ENCODE measurements at regions not wholly inside any gene's neighbourhood (a gene's known extent, or its start where the extent isn't known, plus 50 kb on each side); places are given as distances from the start of the nearest gene placed in this dataset.

- DNase-seq (ENCODE audit: extremely low read depth in 1 of 2, low read depth in 1 of 2): no peak
Observed at GRCh38 chr10:8992009-8992408, 937.5 kb downstream of the GATA3 start.

- DNase-seq (ENCODE audit: extremely low read depth in 1 of 2, low read depth in 1 of 2): no peak
Observed at GRCh38 chr10:8993864-8994263, 939.4 kb downstream of the GATA3 start.

GRCh38 chr10:8998751-8999150 is 944.3 kb downstream of the GATA3 start:
- DNase-seq (ENCODE audit: extremely low read depth in 1 of 2, low read depth in 1 of 2): no peak

DNA sequence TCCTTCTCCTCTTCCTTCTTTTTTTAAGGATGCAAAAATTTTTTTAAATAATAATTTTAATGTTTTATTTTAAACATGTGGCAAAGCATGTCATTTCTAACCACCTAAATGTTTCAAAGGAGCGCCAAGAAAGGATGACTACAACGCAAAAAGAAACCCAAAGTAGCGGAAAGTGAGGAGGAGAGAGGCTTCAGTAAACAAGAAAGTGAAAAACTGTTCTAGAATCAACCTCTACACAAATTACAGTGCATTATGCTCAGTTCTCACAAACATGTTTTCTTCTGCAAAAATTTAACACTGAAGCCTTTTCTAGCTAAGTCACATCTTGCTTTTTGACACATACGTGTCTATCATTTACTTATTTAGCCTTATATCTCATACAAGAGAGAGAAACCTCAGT is 948.6 kb downstream of the GATA3 start:
- DNase-seq (ENCODE audit: extremely low read depth in 1 of 2, low read depth in 1 of 2): no peak

DNA sequence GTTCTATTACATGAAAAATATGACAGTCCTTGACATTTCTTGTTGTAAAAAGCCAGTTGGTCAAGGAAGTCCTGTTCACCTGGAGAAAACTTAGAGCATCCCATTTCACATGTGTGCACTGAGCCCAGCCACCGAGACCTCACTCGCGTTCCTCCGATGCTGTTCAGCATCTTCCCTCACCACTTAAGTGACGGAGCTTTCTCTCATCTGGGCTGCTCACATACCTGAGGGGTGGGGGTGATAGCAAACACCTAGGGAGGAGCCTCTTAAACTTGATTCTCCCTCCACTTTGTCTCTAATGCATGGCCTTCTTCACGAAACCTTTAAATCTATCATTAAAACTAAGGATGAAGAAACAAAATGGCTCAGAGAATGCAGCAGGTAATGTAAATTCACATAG is 950.2 kb downstream of the GATA3 start:
- no peak for DNase-seq (ENCODE audit: extremely low read depth in 1 of 2, low read depth in 1 of 2)

- DNase-seq (ENCODE audit: extremely low read depth in 1 of 2, low read depth in 1 of 2): no peak
Observed at GRCh38 chr10:9009505-9009904, 955.0 kb downstream of the GATA3 start.

- DNase-seq (ENCODE audit: extremely low read depth in 1 of 2, low read depth in 1 of 2): peak in 1 of 2 donors; percentile 9
Observed at GRCh38 chr10:9010093-9010492, 955.6 kb downstream of the GATA3 start.

DNA sequence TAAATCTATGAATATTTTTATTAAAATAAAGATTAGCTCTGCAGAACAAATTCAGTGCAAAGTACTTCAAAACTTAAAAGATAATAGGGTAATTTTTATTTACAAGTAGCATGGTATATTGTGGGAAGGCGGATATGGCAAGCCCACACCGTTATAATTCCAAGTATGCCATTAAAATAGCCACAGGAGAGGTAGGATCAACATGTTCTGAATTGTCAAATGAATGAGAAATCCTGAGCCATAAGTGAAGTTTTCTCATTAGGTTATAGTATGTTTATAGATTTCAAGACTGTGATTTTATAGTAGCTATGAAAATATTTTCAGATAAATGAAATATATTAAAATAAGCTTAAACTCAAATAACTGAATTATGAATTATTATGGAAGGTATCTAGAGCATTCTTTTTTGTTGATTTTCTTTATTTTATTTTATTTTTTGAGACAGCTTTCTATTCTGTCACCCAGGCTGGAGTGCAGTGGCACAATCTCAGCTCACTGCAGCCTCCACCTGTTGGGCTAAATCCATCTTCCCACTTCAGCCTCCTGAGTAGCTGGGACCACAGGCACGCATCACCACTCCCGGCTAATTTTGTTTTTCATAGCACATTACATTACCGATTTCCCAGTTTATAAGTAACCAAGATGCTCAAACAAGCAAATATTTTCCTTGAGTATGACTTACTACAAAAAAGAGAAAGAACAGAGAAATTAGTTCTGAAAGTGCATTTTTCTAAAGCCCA is 956.6 kb downstream of the GATA3 start:
- no peak for DNase-seq (ENCODE audit: extremely low read depth in 1 of 2, low read depth in 1 of 2)

DNA sequence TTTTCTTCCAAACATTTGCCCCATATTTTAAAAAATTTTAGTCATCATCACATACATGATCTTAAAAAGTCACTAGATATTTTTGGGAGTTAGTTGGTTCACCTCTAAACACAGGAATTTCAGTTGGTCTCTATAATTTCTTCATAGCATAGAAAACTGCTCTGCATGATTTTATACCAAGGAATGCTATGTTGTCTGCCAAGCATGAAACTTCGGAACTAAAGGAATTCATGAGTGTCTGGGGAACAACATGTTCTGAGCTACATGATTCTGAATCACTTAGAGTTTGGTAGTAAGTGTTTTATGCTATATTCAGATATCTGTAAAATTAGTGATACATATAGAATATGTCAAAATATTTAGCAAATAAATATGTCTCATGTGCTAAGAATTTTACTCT is 957.8 kb downstream of the GATA3 start:
- no peak for DNase-seq (ENCODE audit: extremely low read depth in 1 of 2, low read depth in 1 of 2)

DNA sequence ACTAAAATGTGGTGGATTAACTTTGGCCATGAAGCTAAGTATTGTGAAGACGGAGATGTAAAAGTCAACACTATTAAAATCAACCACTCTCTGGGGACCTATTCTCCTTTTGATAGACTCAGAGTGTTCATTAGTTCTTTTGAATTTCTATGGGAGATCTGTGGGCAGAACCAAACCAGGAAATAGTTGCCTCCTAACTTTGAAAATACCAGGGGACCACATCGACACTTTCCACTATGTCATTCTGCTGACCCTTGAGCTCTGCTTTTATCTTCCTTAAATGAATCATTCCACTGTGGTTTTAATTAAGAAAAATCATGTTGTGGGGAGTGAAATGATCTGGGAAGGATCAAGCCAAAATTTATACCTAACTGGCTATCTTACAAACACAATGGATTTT is 960.5 kb downstream of the GATA3 start:
- DNase-seq (ENCODE audit: extremely low read depth in 1 of 2, low read depth in 1 of 2): no peak

DNA sequence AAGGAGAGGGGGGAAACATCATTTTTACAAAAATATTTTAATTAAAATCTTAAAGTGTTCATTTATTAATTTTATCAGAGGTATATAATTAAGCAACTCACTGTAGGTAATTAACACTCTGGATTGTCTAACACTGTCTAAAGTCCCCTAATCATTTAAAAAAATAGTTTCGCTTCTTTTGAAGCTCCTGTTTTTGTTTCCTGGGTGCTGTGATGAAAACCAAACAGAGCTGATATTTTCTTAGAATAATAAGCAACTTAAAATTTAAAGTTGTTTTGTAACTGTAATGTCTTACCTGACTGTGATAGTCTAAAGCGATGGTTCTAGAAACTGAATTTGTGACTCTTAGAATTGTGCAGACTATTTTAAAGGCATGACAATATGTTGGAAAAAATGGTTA is 961.0 kb downstream of the GATA3 start:
- no peak for DNase-seq (ENCODE audit: extremely low read depth in 1 of 2, low read depth in 1 of 2)

- no peak for DNase-seq (ENCODE audit: extremely low read depth in 1 of 2, low read depth in 1 of 2)
Observed at GRCh38 chr10:9016930-9017329, 962.4 kb downstream of the GATA3 start.

- DNase-seq (ENCODE audit: extremely low read depth in 1 of 2, low read depth in 1 of 2): no peak
Observed at GRCh38 chr10:9018195-9019173, 964.0 kb downstream of the GATA3 start.

DNA sequence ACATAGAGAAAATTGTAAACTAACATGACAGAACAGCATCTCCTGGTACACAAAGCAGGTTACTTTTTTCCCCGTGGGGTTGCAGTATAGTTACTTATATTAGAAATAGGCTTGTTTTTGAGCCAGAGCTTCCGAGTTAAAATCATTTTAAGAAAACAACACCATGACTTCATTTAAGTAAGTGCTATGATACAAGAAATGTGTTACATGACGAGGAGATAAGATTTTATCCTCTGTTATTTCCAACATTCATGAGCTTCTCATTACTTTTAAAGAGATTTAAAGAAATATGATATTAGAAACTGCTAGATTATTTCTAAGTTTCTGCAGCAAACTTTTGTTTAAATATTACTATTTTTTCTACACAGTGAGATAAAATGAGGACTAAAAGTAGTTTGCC is 968.7 kb downstream of the GATA3 start:
- DNase-seq (ENCODE audit: extremely low read depth in 1 of 2, low read depth in 1 of 2): no peak

GRCh38 chr10:9024210-9024609 is 969.7 kb downstream of the GATA3 start:
- DNase-seq (ENCODE audit: extremely low read depth in 1 of 2, low read depth in 1 of 2): no peak

DNA sequence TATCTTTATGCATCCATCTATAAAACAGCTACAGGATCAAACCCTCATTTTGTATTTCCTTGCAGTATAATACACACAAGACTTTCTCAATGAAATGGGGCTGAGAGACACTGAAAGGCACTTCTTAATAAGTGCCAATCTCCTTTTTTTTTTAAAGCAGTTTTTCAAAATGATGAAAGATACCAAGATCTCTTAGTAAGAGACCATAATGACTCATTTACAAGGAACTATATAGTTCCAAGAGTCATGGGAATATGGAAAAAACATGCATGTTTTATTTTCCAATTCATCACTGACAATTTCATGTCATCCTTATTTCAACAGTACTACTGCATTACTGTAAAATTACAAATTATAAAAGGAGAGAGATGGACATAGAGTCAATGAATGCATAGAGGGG is 973.7 kb downstream of the GATA3 start:
- no peak for DNase-seq (ENCODE audit: extremely low read depth in 1 of 2, low read depth in 1 of 2)

- no peak for DNase-seq (ENCODE audit: extremely low read depth in 1 of 2, low read depth in 1 of 2)
Observed at GRCh38 chr10:9035355-9035754, 980.9 kb downstream of the GATA3 start.

DNA sequence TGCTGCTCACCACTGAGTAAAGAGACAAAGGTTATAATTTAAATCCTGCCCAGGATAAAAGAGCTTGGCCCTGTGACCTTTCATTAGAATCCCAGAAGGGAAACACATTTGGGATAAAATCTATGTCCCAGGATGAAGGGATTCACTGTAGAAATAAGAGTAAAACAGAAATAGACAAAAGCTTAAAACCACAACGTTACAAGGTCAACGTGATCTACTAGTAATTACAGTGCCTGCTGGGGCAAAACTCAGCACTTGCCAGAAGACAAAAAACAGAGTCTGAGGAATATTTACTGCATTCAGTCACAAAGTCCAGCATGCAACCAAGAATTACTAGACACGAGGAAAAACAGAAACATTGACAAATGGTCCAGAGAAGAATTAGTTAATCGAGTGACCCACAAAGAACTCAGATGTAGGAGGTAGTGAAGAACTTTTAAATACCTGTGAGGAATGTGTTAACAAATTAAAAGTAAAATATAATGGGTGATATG is 982.3 kb downstream of the GATA3 start:
- DNase-seq (ENCODE audit: extremely low read depth in 1 of 2, low read depth in 1 of 2): no peak

DNA sequence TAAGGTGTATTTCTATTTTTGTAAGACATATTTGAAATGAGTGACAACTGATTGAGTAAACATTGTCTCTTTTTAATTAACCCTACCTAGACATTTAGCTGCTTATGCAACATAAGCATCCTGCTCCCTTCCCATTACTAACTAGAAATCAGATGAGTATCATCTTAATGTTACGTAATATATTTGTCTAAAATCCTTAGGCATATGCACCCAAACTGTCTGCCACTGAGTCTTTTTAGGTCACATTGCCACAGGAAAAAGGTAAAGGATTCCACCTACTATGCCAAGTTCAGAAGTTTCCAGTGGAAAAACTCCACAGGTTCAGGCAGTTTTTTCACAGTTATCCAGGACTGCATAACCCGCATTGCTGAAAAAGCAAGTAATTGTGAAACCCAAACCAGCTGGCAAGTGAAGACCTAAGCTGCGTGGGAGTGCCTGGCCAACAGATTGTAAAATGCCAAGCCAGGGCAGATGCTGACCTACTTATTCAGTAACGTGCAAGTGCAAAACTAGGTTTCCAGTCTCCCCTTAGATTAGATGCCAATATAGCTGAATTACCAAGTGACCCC is 983.7 kb downstream of the GATA3 start:
- no peak for DNase-seq (ENCODE audit: extremely low read depth in 1 of 2, low read depth in 1 of 2)

GRCh38 chr10:9043466-9043865 is 989.0 kb downstream of the GATA3 start:
- DNase-seq (ENCODE audit: extremely low read depth in 1 of 2, low read depth in 1 of 2): no peak

DNA sequence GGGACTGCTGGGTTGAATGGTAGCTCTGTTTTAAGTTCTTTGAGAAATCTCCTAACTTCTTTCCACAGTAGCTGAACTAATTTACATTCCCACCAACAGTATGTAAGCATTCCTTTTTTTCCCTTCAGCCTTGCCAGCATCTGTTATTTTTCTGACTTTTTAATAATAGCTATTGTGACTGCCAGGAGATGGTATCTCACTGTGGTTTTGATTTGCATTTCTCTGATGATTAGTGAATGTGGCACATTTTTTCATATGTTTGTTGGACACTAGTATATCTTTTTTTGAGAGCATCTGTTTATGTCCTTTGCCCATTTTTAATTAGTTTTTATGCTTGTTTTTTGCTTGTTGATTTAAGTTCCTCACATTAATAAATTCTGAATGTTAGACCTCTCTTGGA is 990.8 kb downstream of the GATA3 start:
- no peak for DNase-seq (ENCODE audit: extremely low read depth in 1 of 2, low read depth in 1 of 2)
